Stomach (tissue), 8 donors: ENCODE measurements at regions not wholly inside any gene's neighbourhood (a gene's known extent, or its start where the extent isn't known, plus 50 kb on each side); places are given as distances from the start of the nearest gene placed in this dataset.

Source experiments
- DNase-seq, 2 donors: peaks; one replicate each; pipeline versions ENCODE4 v3.0.0 to v3.0.0-alpha.2; 2013 to 2019
- H3K27ac ChIP-seq, 5 donors: fragments of 200-600 bp in 4 of 5; sonication (generic) in 4 of 5; one replicate each; pipeline ENCODE4 v1.5.1; 2013 to 2019; ENCODE audit warnings: mild to moderate bottlenecking in 1 of 5, moderate library complexity in 1 of 5
- H3K27me3 ChIP-seq, 3 donors: fragments of 200-600 bp; sonication (generic); one replicate each; pipeline ENCODE4 v1.5.1; 2017 to 2019; ENCODE audit warnings: mixed run types in 1 of 3
- H3K36me3 ChIP-seq, 4 donors: fragments of 200-600 bp; sonication (generic); 1 replicate in 3 of 4; 2 replicates in 1 of 4; pipeline ENCODE4 v1.5.1; 2016 to 2019
- H3K4me1 ChIP-seq, 4 donors: fragments of 200-600 bp; sonication (generic); one replicate each; pipeline ENCODE4 v1.5.1; 2016 to 2019
- H3K4me3 ChIP-seq, 4 donors: fragments of 200-600 bp; sonication (generic) in 3 of 4; one replicate each; pipeline ENCODE4 v1.5.1; 2016 to 2019; ENCODE audit warnings: mild to moderate bottlenecking in 1 of 4
- H3K9me3 ChIP-seq, 4 donors: fragments of 200-600 bp; sonication (generic); one replicate each; pipeline ENCODE4 v1.5.1; 2016 to 2019
- EP300 ChIP-seq: sonication (generic); formaldehyde crosslinking; IDR thresholded peaks from one replicate; pipeline ENCODE4 v1.6.1; 2017; ENCODE audit warnings: antibody characterized with exemption
- POLR2A ChIP-seq, 4 donors: fragments of 450-650 bp; IDR thresholded peaks; one replicate each; pipeline ENCODE4 v1.6.1; 2016; ENCODE audit warnings: antibody characterized with exemption in 4 of 4, control low read depth in 2 of 4, mild to moderate bottlenecking in 1 of 4, moderate library complexity in 1 of 4
- POLR2AphosphoS5 ChIP-seq, 3 donors: sonication (generic); formaldehyde crosslinking; IDR thresholded peaks; one replicate each; pipeline ENCODE4 v1.6.1; 2016; ENCODE audit warnings: antibody characterized with exemption in 3 of 3
- WGBS, 5 donors: extraction: QIAGEN DNeasy Blood & Tissue Kit in 3 of 5; methylation state at CpG; one replicate each; pipeline versions ENCODE4 v1.1.5 to v1.1.7; 2013 to 2018; 5-methylcytosine and 5-hydroxymethylcytosine counted together
- intact Hi-C: fragments of 100-400 bp; cut with DNase I; formaldehyde crosslinking; loops from one replicate; pipeline ENCODE4 v1.15.1; 2023; ENCODE audit warnings: low total_unique reads
- TF ChIP-seq, protein P1 (sequence below), 7 experiments: fragments of 450-650 bp in 4 of 7; fragments of 200-600 bp in 3 of 7; sonication (generic) in 3 of 7; IDR thresholded peaks; one replicate each; pipeline ENCODE4 v1.5.1; 2016 to 2019; ENCODE audit warnings: antibody characterized with exemption in 7 of 7, control low read depth in 2 of 7, mild to moderate bottlenecking in 1 of 7
- donor health status: healthy with polysubstance abuse.
- donor health status: Bipolar disorder and iron deficiency.
- donor health status: healthy.

DNA sequence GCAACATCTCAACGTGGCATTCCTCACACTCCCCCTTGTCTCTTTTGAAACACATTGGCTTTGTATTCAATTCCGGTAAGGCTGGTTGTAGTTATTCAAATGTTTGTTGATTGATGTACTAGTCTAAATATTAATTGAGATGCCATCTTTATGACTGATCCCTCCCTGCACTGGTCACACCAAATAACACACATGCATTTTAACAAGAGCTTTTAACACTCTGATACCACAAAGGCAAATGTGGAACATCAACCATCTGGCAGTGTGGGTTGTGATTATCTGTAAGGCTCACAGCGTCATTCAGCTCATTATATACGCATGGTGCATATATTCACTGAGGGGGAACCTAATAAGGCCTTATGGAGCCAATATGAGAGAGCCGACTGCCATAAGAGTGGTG lies 305.0 kb downstream of the TENT4A start:
- Histone ChIP-seq H3K4me1 (no peaks in the 10 kb centered on the region), H3K27me3 (no peaks in the 10 kb centered on the region), H3K9me3 (peaks cover 17 to 31% (median 28%) of the 10 kb centered on the region in 4 donors), H3K27ac (no peak overlapping the region), H3K4me3 (no peak overlapping the region), H3K36me3 (no peaks in the 10 kb centered on the region)
- no peak for DNase-seq
- TF ChIP-seq EP300 (no peak), POLR2AphosphoS5 (IDR thresholded peaks at IDR 0.05) (no peak), POLR2A (IDR thresholded peaks at IDR 0.05) (no peak)
- TF ChIP-seq, protein P1, sequence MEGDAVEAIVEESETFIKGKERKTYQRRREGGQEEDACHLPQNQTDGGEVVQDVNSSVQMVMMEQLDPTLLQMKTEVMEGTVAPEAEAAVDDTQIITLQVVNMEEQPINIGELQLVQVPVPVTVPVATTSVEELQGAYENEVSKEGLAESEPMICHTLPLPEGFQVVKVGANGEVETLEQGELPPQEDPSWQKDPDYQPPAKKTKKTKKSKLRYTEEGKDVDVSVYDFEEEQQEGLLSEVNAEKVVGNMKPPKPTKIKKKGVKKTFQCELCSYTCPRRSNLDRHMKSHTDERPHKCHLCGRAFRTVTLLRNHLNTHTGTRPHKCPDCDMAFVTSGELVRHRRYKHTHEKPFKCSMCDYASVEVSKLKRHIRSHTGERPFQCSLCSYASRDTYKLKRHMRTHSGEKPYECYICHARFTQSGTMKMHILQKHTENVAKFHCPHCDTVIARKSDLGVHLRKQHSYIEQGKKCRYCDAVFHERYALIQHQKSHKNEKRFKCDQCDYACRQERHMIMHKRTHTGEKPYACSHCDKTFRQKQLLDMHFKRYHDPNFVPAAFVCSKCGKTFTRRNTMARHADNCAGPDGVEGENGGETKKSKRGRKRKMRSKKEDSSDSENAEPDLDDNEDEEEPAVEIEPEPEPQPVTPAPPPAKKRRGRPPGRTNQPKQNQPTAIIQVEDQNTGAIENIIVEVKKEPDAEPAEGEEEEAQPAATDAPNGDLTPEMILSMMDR (IDR thresholded peaks at IDR 0.05) = no peak
- intact Hi-C loops = no loop called here
- WGBS, 5 donors = 71 to 81% (median 77%) methylated on average over 5 of the region's 5 CpGs

DNA sequence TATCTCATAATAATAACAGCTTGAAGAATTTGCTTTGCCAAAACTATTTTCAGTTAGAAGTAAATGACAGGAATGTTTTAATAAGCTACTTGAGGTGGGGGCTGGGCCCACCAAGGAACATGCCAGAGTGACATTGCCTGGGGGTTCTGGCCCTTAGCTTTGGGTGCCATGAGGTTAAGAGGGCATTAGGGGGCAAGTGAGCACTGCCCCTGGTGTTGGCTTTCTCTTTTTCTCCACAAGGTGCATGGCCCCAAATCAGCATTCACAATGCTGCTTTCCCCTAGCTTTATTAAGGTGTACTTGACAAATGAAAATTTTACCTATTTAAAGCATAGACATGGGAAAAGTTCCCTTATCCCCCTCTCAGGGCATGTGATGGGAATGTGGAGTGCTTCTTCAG lies 305.4 kb downstream of the TENT4A start:
- no peak overlapping the region for H3K27ac ChIP-seq
- no peaks in the 10 kb centered on the region for H3K4me1 ChIP-seq
- H3K4me3 ChIP-seq = no peak overlapping the region
- peaks cover 17 to 35% (median 31%) of the 10 kb centered on the region in 4 donors for H3K9me3 ChIP-seq
- no peaks in the 10 kb centered on the region for H3K36me3 ChIP-seq
- DNase-seq = no peak
- H3K27me3 ChIP-seq = no peaks in the 10 kb centered on the region
- TF ChIP-seq POLR2AphosphoS5 (IDR thresholded peaks at IDR 0.05) = no peak
- intact Hi-C loops = no loop called here

DNA sequence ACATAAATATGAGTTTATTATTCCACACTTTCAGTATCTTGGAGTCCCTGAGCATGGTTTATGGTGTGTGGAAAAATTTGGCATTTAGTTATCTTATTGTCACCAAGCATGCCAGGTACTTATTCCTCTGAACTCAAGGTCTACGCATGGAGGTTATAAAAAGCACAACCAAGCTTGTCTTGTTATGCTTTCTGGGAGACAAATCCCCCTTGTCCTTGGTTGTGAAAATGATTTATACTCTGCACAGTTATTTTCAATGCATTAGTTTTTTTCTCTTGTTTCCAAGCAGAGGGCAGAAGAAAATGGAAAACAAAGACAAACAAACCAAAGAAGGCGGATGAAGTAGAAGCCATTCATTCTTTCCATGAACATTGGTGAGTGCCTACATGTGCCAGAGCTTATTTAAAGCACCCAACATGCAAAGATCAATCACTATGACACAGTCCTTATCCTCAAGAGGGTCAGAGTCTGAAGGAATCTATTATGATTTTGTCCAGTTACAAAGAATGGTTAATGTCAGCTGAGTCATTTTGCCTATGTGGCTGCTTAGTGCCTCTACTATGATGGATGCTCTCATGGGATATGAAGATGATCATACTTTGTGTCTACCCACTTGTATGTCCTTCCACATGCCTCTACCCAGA lies 323.1 kb downstream of the TENT4A start:
- Histone ChIP-seq H3K27me3 (no peaks in the 10 kb centered on the region), H3K9me3 (no peaks in the 10 kb centered on the region), H3K27ac (no peak overlapping the region), H3K4me1 (no peaks in the 10 kb centered on the region), H3K4me3 (no peak overlapping the region), H3K36me3 (no peaks in the 10 kb centered on the region)
- DNase-seq = no peak
- no peak for TF ChIP-seq POLR2AphosphoS5 (IDR thresholded peaks at IDR 0.05)
- WGBS, 5 donors = 78 to 94% (median 86%) methylated on average over 2 of the region's 2 CpGs
- intact Hi-C loops = no loop called here

DNA sequence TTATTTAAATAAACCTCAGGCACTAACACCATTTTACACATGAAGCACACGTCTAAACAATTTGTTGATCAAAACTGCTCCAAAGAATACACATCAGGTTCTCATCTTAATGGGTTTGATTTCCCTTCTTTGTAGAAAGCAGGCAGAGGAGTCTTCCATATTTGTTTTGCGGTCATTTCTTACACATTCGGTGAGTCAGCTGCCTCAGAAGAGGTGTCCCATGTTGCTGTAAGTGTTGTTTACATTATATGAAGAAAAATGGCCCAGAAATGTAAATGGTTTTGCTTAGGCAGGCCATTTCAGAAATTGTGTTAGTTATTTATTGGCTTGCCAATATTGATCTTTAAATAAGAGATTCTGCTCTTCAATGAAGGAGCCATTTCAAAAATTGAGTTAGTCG lies 325.8 kb downstream of the TENT4A start:
- H3K36me3 ChIP-seq = no peaks in the 10 kb centered on the region
- H3K9me3 ChIP-seq = no peaks in the 10 kb centered on the region
- WGBS, 5 donors = 69 to 83% (median 81%) methylated on average over 4 of the region's 4 CpGs
- no peak for DNase-seq
- no peaks in the 10 kb centered on the region for H3K27me3 ChIP-seq
- H3K4me1 ChIP-seq = no peaks in the 10 kb centered on the region
- no peak overlapping the region for H3K27ac ChIP-seq
- intact Hi-C loops = no loop called here
- TF ChIP-seq POLR2A (IDR thresholded peaks at IDR 0.05) = no peak
- no peak for TF ChIP-seq POLR2AphosphoS5 (IDR thresholded peaks at IDR 0.05)
- no peak for TF ChIP-seq EP300
- TF ChIP-seq, protein P1 (IDR thresholded peaks at IDR 0.05) = no peak
- H3K4me3 ChIP-seq = no peak overlapping the region

DNA sequence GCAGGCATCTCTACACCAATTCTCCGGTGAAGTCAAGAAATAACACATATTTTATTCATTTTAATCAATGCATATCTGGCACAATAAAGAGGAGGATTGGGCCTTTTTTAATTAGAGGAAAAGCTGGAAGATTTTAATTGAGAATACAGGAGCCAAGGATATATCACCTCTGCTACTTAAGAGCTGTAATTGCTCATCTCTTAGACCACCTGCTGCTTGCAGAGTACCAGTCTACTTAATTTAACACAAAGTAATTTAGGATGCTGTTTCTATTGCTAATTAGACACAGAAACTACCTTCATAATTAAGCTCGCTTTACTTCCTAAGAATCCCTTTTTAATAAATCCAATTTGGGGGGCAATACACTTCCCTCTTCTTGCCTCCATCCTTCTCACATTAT lies 326.9 kb downstream of the TENT4A start:
- H3K4me3 ChIP-seq = no peak overlapping the region
- H3K36me3 ChIP-seq = no peaks in the 10 kb centered on the region
- no peak for TF ChIP-seq POLR2AphosphoS5 (IDR thresholded peaks at IDR 0.05)
- TF ChIP-seq, protein P1 (IDR thresholded peaks at IDR 0.05) = no peak
- TF ChIP-seq EP300 = no peak
- no peak for TF ChIP-seq POLR2A (IDR thresholded peaks at IDR 0.05)
- no peaks in the 10 kb centered on the region for H3K9me3 ChIP-seq
- DNase-seq = no peak
- intact Hi-C loops = no loop called here
- no peaks in the 10 kb centered on the region for H3K27me3 ChIP-seq
- H3K4me1 ChIP-seq = no peaks in the 10 kb centered on the region
- 90 to 98% (median 93%) methylated on average over 2 of the region's 2 CpGs for WGBS, 5 donors
- H3K27ac ChIP-seq = no peak overlapping the region
